ENCODE measurements at regions not wholly inside any gene's neighbourhood (a gene's known extent, or its start where the extent isn't known, plus 50 kb on each side); places are given as distances from the start of the nearest gene placed in this dataset.

- 65 to 72% methylated on average over 19 of the region's 19 CpGs for WGBS, 2 donors
- H3K4me3 ChIP-seq (ENCODE audit: low read depth, poor library complexity, severe bottlenecking): no peak overlapping the region
- DNase-seq (ENCODE audit: low spot score in 2 of 2): peak in 1 of 2 donors; percentile 57
- TF ChIP-seq CTCF (IDR thresholded peaks at IDR 0.05): no peak
- TF ChIP-seq POLR2A (IDR thresholded peaks at IDR 0.05): no peak
- intact Hi-C loops (cut with DNase I; ENCODE audit: low total_unique reads): no loop called here
Measured at GRCh38 chr14:101374373-101375338, 186.6 kb upstream of the DIO3 start.

- intact Hi-C loops (cut with DNase I; ENCODE audit: low total_unique reads): no loop called here
- WGBS, 2 donors: 73 to 75% methylated on average over 5 of the region's 5 CpGs
- no peak for TF ChIP-seq CTCF (IDR thresholded peaks at IDR 0.05)
- TF ChIP-seq POLR2A (IDR thresholded peaks at IDR 0.05): no peak
- DNase-seq (ENCODE audit: low spot score in 2 of 2): peak in 1 of 2 donors; percentile 52
- H3K4me3 ChIP-seq (ENCODE audit: low read depth, poor library complexity, severe bottlenecking): no peak overlapping the region
Measured at GRCh38 chr14:101377069-101377468, 184.2 kb upstream of the DIO3 start.

- intact Hi-C loops (cut with DNase I; ENCODE audit: low total_unique reads): no loop called here
- DNase-seq (ENCODE audit: low spot score in 2 of 2): no peak
- H3K4me3 ChIP-seq (ENCODE audit: low read depth, poor library complexity, severe bottlenecking): no peak overlapping the region
- WGBS, 2 donors: 36 to 73% methylated on average over 2 of the region's 2 CpGs
- no peak for TF ChIP-seq CTCF (IDR thresholded peaks at IDR 0.05)
- TF ChIP-seq POLR2A (IDR thresholded peaks at IDR 0.05): no peak
Measured at GRCh38 chr14:101379842-101380241, 181.5 kb upstream of the DIO3 start.

GRCh38 chr14:101380512-101380911 is 180.8 kb upstream of the DIO3 start:
- TF ChIP-seq CTCF (IDR thresholded peaks at IDR 0.05): no peak
- no peak for TF ChIP-seq POLR2A (IDR thresholded peaks at IDR 0.05)
- DNase-seq (ENCODE audit: low spot score in 2 of 2): peak in 1 of 2 donors; percentile 52
- 81 to 89% methylated on average over 3 of the region's 3 CpGs for WGBS, 2 donors
- intact Hi-C loops (cut with DNase I; ENCODE audit: low total_unique reads): no loop called here
- H3K4me3 ChIP-seq (ENCODE audit: low read depth, poor library complexity, severe bottlenecking): no peak overlapping the region

- DNase-seq (ENCODE audit: low spot score in 2 of 2): no peak
- TF ChIP-seq CTCF (IDR thresholded peaks at IDR 0.05): no peak
- no peak for TF ChIP-seq POLR2A (IDR thresholded peaks at IDR 0.05)
- no peak overlapping the region for H3K4me3 ChIP-seq (ENCODE audit: low read depth, poor library complexity, severe bottlenecking)
- intact Hi-C loops (cut with DNase I; ENCODE audit: low total_unique reads): no loop called here
Measured at GRCh38 chr14:101380940-101381339, 180.4 kb upstream of the DIO3 start.
